ENCODE measurements at regions not wholly inside any gene's neighbourhood (a gene's known extent, or its start where the extent isn't known, plus 50 kb on each side); places are given as distances from the start of the nearest gene placed in this dataset.

GRCh38 chr14:86774916-86775315 lies 1218.1 kb downstream of the GALC start:
- H3K9me3 Mint-ChIP-seq (ENCODE audit: unreplicated experiment) = no peaks in the 10 kb centered on the region

GRCh38 chr14:86772075-86772474 lies 1220.9 kb downstream of the GALC start:
- Mint-ChIP-seq H3K9me3 (ENCODE audit: unreplicated experiment) (no peaks in the 10 kb centered on the region), H3K4me1 (ENCODE audit: unreplicated experiment) (no peaks in the 10 kb centered on the region), H3K27ac (ENCODE audit: unreplicated experiment) (no peak overlapping the region), H3K36me3 (ENCODE audit: low read depth, unreplicated experiment) (no peaks in the 10 kb centered on the region), H3K27me3 (ENCODE audit: unreplicated experiment) (no peaks in the 10 kb centered on the region), H3K4me3 (ENCODE audit: unreplicated experiment) (no peak overlapping the region)
- no peak for TF ChIP-seq CTCF (IDR thresholded peaks at IDR 0.05; ENCODE audit: unreplicated experiment)
- no peak for DNase-seq (ENCODE audit: low spot score)

More at GRCh38 chr14:86774916-86775315, 1218.1 kb downstream of the GALC start:
- Mint-ChIP-seq H3K27me3 (ENCODE audit: unreplicated experiment) (no peaks in the 10 kb centered on the region), H3K36me3 (ENCODE audit: low read depth, unreplicated experiment) (no peaks in the 10 kb centered on the region), H3K27ac (ENCODE audit: unreplicated experiment) (no peak overlapping the region), H3K4me3 (ENCODE audit: unreplicated experiment) (no peak overlapping the region), H3K4me1 (ENCODE audit: unreplicated experiment) (no peaks in the 10 kb centered on the region)
- TF ChIP-seq CTCF (IDR thresholded peaks at IDR 0.05; ENCODE audit: unreplicated experiment) = no peak
- no peak for DNase-seq (ENCODE audit: low spot score)

- Mint-ChIP-seq H3K36me3 (ENCODE audit: low read depth, unreplicated experiment) (no peaks in the 10 kb centered on the region), H3K4me1 (ENCODE audit: unreplicated experiment) (no peaks in the 10 kb centered on the region), H3K27ac (ENCODE audit: unreplicated experiment) (no peak overlapping the region), H3K9me3 (ENCODE audit: unreplicated experiment) (no peaks in the 10 kb centered on the region), H3K27me3 (ENCODE audit: unreplicated experiment) (no peaks in the 10 kb centered on the region), H3K4me3 (ENCODE audit: unreplicated experiment) (no peak overlapping the region)
- no peak for TF ChIP-seq CTCF (IDR thresholded peaks at IDR 0.05; ENCODE audit: unreplicated experiment)
- no peak for DNase-seq (ENCODE audit: low spot score)
These were observed 1222.8 kb downstream of the GALC start for GRCh38 chr14:86770186-86770585.

GRCh38 chr14:86766469-86766868 lies 1226.5 kb downstream of the GALC start:
- Mint-ChIP-seq H3K4me1 (ENCODE audit: unreplicated experiment) (no peaks in the 10 kb centered on the region), H3K27me3 (ENCODE audit: unreplicated experiment) (no peaks in the 10 kb centered on the region), H3K27ac (ENCODE audit: unreplicated experiment) (no peak overlapping the region), H3K36me3 (ENCODE audit: low read depth, unreplicated experiment) (no peaks in the 10 kb centered on the region), H3K4me3 (ENCODE audit: unreplicated experiment) (no peak overlapping the region), H3K9me3 (ENCODE audit: unreplicated experiment) (no peaks in the 10 kb centered on the region)
- no peak for TF ChIP-seq CTCF (IDR thresholded peaks at IDR 0.05; ENCODE audit: unreplicated experiment)
- no peak for DNase-seq (ENCODE audit: low spot score)

- Mint-ChIP-seq H3K9me3 (ENCODE audit: unreplicated experiment) (no peaks in the 10 kb centered on the region), H3K4me3 (ENCODE audit: unreplicated experiment) (no peak overlapping the region), H3K27me3 (ENCODE audit: unreplicated experiment) (no peaks in the 10 kb centered on the region), H3K4me1 (ENCODE audit: unreplicated experiment) (no peaks in the 10 kb centered on the region), H3K27ac (ENCODE audit: unreplicated experiment) (no peak overlapping the region), H3K36me3 (ENCODE audit: low read depth, unreplicated experiment) (no peaks in the 10 kb centered on the region)
- no peak for TF ChIP-seq CTCF (IDR thresholded peaks at IDR 0.05; ENCODE audit: unreplicated experiment)
- DNase-seq (ENCODE audit: low spot score) = no peak
These were observed 1231.4 kb downstream of the GALC start for GRCh38 chr14:86761611-86762010.
